Skeletal muscle tissue (tissue), 3 donors: ENCODE measurements at regions not wholly inside any gene's neighbourhood (a gene's known extent, or its start where the extent isn't known, plus 50 kb on each side); places are given as distances from the start of the nearest gene placed in this dataset.

Experiments used
- H3K27ac ChIP-seq: one replicate; pipeline ENCODE4 v1.7.0; 2013; ENCODE audit warnings: mild to moderate bottlenecking, low read depth, low read length, inconsistent platforms
- H3K27me3 ChIP-seq, 3 donors: one replicate each; pipeline ENCODE4 v1.7.0; 2013; ENCODE audit warnings: low read length in 3 of 3; ENCODE audit not compliant: control insufficient read depth in 3 of 3, insufficient read depth in 3 of 3
- H3K36me3 ChIP-seq, 3 donors: one replicate each; pipeline ENCODE4 v1.7.0; 2013; ENCODE audit warnings: low read length in 3 of 3; ENCODE audit not compliant: control insufficient read depth in 3 of 3, insufficient read depth in 3 of 3
- H3K4me1 ChIP-seq, 3 donors: one replicate each; pipeline ENCODE4 v1.7.0; 2013; ENCODE audit warnings: low read length in 3 of 3, mild to moderate bottlenecking in 3 of 3; ENCODE audit not compliant: control insufficient read depth in 3 of 3, insufficient read depth in 3 of 3
- H3K4me3 ChIP-seq, 3 donors: one replicate each; pipeline ENCODE4 v1.7.0; 2013; ENCODE audit warnings: low read length in 3 of 3
- H3K9ac ChIP-seq, 3 donors: one replicate each; pipeline ENCODE4 v1.7.0; 2013; ENCODE audit warnings: low read length in 3 of 3, mild to moderate bottlenecking in 3 of 3, moderate library complexity in 2 of 3, low read depth in 1 of 3
- H3K9me3 ChIP-seq, 3 donors: one replicate each; pipeline ENCODE4 v1.7.0; 2013; ENCODE audit warnings: low read length in 3 of 3; ENCODE audit not compliant: control insufficient read depth in 3 of 3
- donor health status: Osteomylitis.

GRCh38 chr14:76654573-76655108 is 106.6 kb upstream of the VASH1 start:
- Histone ChIP-seq H3K27ac (no peak overlapping the region), H3K9ac (no peak overlapping the region), H3K9me3 (peaks cover 3 to 7% (median 5%) of the 10 kb centered on the region in 3 donors), H3K36me3 (no peaks in the 10 kb centered on the region), H3K27me3 (peaks cover 0 to 3% (median 0%) of the 10 kb centered on the region in 3 donors), H3K4me3 (no peak overlapping the region), H3K4me1 (no peaks in the 10 kb centered on the region)

- H3K27me3 ChIP-seq = peaks cover 0 to 4% (median 3%) of the 10 kb centered on the region in 3 donors
- no peaks in the 10 kb centered on the region for H3K4me1 ChIP-seq
- no peak overlapping the region for H3K27ac ChIP-seq
- no peak overlapping the region for H3K4me3 ChIP-seq
- H3K9ac ChIP-seq = no peak overlapping the region
- H3K9me3 ChIP-seq = peaks cover 3 to 7% (median 5%) of the 10 kb centered on the region in 3 donors
- H3K36me3 ChIP-seq = no peaks in the 10 kb centered on the region
Observed at GRCh38 chr14:76655331-76655730, 105.9 kb upstream of the VASH1 start.

GRCh38 chr14:76656592-76656991 is 104.7 kb upstream of the VASH1 start:
- no peak overlapping the region for H3K9ac ChIP-seq
- no peaks in the 10 kb centered on the region for H3K36me3 ChIP-seq
- H3K27ac ChIP-seq = no peak overlapping the region
- H3K9me3 ChIP-seq = peaks cover 3 to 7% (median 5%) of the 10 kb centered on the region in 3 donors
- H3K4me3 ChIP-seq = no peak overlapping the region
- peaks cover 0 to 5% (median 3%) of the 10 kb centered on the region in 3 donors for H3K27me3 ChIP-seq
- no peaks in the 10 kb centered on the region for H3K4me1 ChIP-seq

- H3K4me1 ChIP-seq = no peaks in the 10 kb centered on the region
- H3K4me3 ChIP-seq = no peak overlapping the region
- H3K27ac ChIP-seq = no peak overlapping the region
- H3K27me3 ChIP-seq = peaks cover 0 to 5% (median 3%) of the 10 kb centered on the region in 3 donors
- H3K9ac ChIP-seq = no peak overlapping the region
- H3K9me3 ChIP-seq = peaks cover 3 to 7% (median 5%) of the 10 kb centered on the region in 3 donors
- no peaks in the 10 kb centered on the region for H3K36me3 ChIP-seq
Observed at GRCh38 chr14:76657404-76657803, 103.9 kb upstream of the VASH1 start.

- Histone ChIP-seq H3K27ac (no peak overlapping the region), H3K36me3 (no peaks in the 10 kb centered on the region), H3K4me1 (no peaks in the 10 kb centered on the region), H3K27me3 (peaks cover 0 to 5% (median 3%) of the 10 kb centered on the region in 3 donors), H3K9ac (no peak overlapping the region), H3K4me3 (no peak overlapping the region), H3K9me3 (peaks cover 3 to 7% (median 5%) of the 10 kb centered on the region in 3 donors)
Observed at GRCh38 chr14:76657846-76658245, 103.4 kb upstream of the VASH1 start.

- Histone ChIP-seq H3K9me3 (peaks cover 3 to 7% (median 5%) of the 10 kb centered on the region in 3 donors), H3K4me1 (no peaks in the 10 kb centered on the region), H3K27ac (no peak overlapping the region), H3K36me3 (no peaks in the 10 kb centered on the region), H3K9ac (no peak overlapping the region), H3K4me3 (no peak overlapping the region), H3K27me3 (peaks cover 0 to 5% (median 0%) of the 10 kb centered on the region in 3 donors)
Observed at GRCh38 chr14:76662580-76662979, 98.7 kb upstream of the VASH1 start.

- no peak overlapping the region for H3K4me3 ChIP-seq
- H3K9me3 ChIP-seq = no peaks in the 10 kb centered on the region
- no peak overlapping the region for H3K27ac ChIP-seq
- H3K9ac ChIP-seq = no peak overlapping the region
- peaks cover 0 to 5% (median 0%) of the 10 kb centered on the region in 3 donors for H3K27me3 ChIP-seq
- no peaks in the 10 kb centered on the region for H3K36me3 ChIP-seq
- H3K4me1 ChIP-seq = no peaks in the 10 kb centered on the region
Observed at GRCh38 chr14:76664790-76665189, 96.5 kb upstream of the VASH1 start.

- Histone ChIP-seq H3K4me1 (no peaks in the 10 kb centered on the region), H3K36me3 (no peaks in the 10 kb centered on the region), H3K9me3 (no peaks in the 10 kb centered on the region), H3K27ac (no peak overlapping the region), H3K27me3 (no peaks in the 10 kb centered on the region), H3K4me3 (no peak overlapping the region), H3K9ac (no peak overlapping the region)
Observed at GRCh38 chr14:76666746-76667145, 94.5 kb upstream of the VASH1 start.

- Histone ChIP-seq H3K27me3 (peaks cover 0 to 2% (median 0%) of the 10 kb centered on the region in 3 donors), H3K9me3 (no peaks in the 10 kb centered on the region), H3K9ac (no peak overlapping the region), H3K4me1 (no peaks in the 10 kb centered on the region), H3K4me3 (no peak overlapping the region), H3K27ac (no peak overlapping the region), H3K36me3 (no peaks in the 10 kb centered on the region)
Observed at GRCh38 chr14:76669770-76670169, 91.5 kb upstream of the VASH1 start.

GRCh38 chr14:76672123-76672522 is 89.1 kb upstream of the VASH1 start:
- no peaks in the 10 kb centered on the region for H3K4me1 ChIP-seq

More at GRCh38 chr14:76672123-76672522, 89.1 kb upstream of the VASH1 start:
- Histone ChIP-seq H3K27me3 (peaks cover 0 to 2% (median 0%) of the 10 kb centered on the region in 3 donors), H3K9me3 (no peaks in the 10 kb centered on the region), H3K27ac (no peak overlapping the region), H3K9ac (no peak overlapping the region), H3K36me3 (no peaks in the 10 kb centered on the region), H3K4me3 (no peak overlapping the region)
